NT2/D1 (cell line): ENCODE measurements at regions not wholly inside any gene's neighbourhood (a gene's known extent, or its start where the extent isn't known, plus 50 kb on each side); places are given as distances from the start of the nearest gene placed in this dataset.

ENCODE experiments used
- YY1 ChIP-seq: IDR thresholded peaks from 2 replicates; pipeline ENCODE4 v1.6.1; 2011; ENCODE audit not compliant: insufficient read length, insufficient read depth
- ZNF274 ChIP-seq: IDR thresholded peaks from 2 replicates; pipeline ENCODE4 v1.6.1; 2011; ENCODE audit warnings: mild to moderate bottlenecking, low read depth, low read length

DNA sequence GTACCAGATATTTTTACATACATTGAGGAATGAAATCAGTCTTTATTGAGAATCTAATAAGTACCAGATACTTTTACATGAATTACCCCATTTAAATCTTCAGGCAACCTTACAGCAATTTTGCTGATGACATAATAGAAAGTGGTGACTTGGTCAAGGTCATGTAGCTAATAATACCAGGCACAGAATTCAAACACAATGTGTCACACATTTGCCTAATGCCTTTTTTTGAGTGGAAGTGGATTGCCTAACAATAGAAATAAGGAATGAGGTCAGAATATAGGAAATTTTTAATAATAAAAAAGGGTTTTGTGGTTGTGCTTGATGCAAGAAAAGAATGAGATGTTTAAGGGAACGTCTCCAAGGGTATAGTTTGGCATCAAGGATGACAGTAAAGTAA, 466.6 kb upstream of the IGFBP3 start:
- TF ChIP-seq YY1 (no peak), ZNF274 (no peak)
